Activated B cell treated with CpG ODN at 0.5 μM for 24 hours (primary cell): ENCODE measurements at regions not wholly inside any gene's neighbourhood (a gene's known extent, or its start where the extent isn't known, plus 50 kb on each side); places are given as distances from the start of the nearest gene placed in this dataset.

Experiments used
- ATAC-seq: fragments of 200-7000 bp; cut with Tn5 transposase; one replicate; pipeline ENCODE4 v1.10.0; 2021; ENCODE audit warnings: low read depth, mild to moderate bottlenecking, moderate library complexity
- CTCF ChIA-PET: fragments of 350-600 bp; sonication (Branson Sonifier 250); formaldehyde crosslinking; loops from one replicate; lab custom pipeline; 2021; ENCODE audit warnings: antibody characterized with exemption; lab: Charles Lee
- POLR2A ChIA-PET: fragments of 350-600 bp; sonication (Branson Sonifier 250); formaldehyde crosslinking; loops from one replicate; lab custom pipeline; 2021; ENCODE audit warnings: antibody characterized with exemption; lab: Charles Lee
- DNase-seq: peaks from one replicate; pipeline ENCODE4 v3.0.0; 2022
- H3K27ac Mint-ChIP-seq: one replicate; pipeline ENCODE4 v1.8.0; 2020; ENCODE audit warnings: mixed read lengths
- H3K27me3 Mint-ChIP-seq: one replicate; pipeline ENCODE4 v1.8.0; 2021; ENCODE audit warnings: mixed read lengths
- H3K36me3 Mint-ChIP-seq: one replicate; pipeline ENCODE4 v1.8.0; 2021; ENCODE audit warnings: low read depth, mixed read lengths
- H3K4me1 Mint-ChIP-seq: one replicate; pipeline ENCODE4 v1.8.0; 2021; ENCODE audit warnings: mixed read lengths
- H3K4me3 Mint-ChIP-seq: one replicate; pipeline ENCODE4 v1.8.0; 2020; ENCODE audit warnings: mild to moderate bottlenecking, mixed read lengths
- H3K9me3 Mint-ChIP-seq: one replicate; pipeline ENCODE4 v1.8.0; 2020; ENCODE audit warnings: mixed read lengths
- intact Hi-C: fragments of 100-400 bp; cut with micrococcal nuclease; formaldehyde crosslinking; loops from one replicate; pipeline ENCODE4 v1.15.1; 2024
- TF ChIP-seq, protein P1 (sequence below): fragments of 200-600 bp; IDR thresholded peaks from one replicate; pipeline ENCODE4 v1.8.0; 2022; ENCODE audit warnings: antibody characterized with exemption, mild to moderate bottlenecking

DNA sequence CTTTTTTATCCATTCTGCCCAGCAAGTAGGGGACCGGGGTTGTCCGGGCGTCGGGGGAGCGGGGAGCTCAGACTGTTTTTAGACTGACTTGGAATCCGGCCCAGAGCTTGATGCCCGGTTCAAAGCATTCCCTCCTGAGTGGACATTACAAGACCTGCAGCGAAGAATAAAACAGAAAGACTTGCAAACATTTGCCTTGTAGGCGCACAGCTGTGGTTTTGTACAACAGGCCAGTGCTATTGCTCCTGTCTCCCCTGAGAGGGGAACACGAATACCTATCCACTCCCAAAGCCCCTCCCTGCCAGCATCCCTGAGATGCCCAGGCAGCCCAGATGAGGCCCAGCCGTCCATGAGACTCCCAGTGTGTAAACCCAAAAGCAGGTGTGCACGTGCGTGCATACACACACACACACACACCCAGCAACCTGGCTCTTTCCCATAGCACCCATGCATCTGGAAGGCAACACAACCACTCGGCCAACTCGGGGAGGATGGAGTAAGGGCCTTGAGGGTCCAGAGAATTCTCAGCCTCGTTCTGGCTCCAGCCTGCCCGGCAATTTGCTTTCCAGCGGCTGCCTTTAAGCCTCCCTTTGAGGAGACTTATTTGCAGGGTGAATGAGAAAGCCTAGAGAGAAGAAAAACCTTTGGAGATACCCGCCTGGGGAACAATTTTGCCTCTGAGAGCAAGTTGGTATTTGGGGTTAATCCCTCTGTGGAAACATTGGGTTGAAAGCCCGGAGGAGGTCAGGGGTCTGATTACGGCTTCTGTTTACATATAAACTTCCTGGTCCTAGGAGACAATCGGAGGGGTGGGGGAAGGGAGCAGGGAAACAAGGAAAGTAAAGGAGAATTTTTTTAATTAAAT, 161.0 kb upstream of the HES1 start:
- POLR2A ChIA-PET = interaction anchor here (0.8 kb wide), 1 partner anchor 34 kb away, joined by 3 read pairs; no protein-coding TSS in a partner anchor
- H3K4me3 Mint-ChIP-seq = no peak overlapping the region
- H3K27me3 Mint-ChIP-seq = peaks cover 10% of the 10 kb centered on the region
- intact Hi-C loops = loop anchor here (5.0 to 10.0 kb wide), 3 partner anchors 72 to 310 kb away; no protein-coding TSS in a partner anchor
- CTCF ChIA-PET = interaction anchor here (0.6 kb wide), 1 partner anchor 158 kb away, joined by 3 read pairs; no protein-coding TSS in a partner anchor
- no peaks in the 10 kb centered on the region for H3K9me3 Mint-ChIP-seq
- no peaks in the 10 kb centered on the region for H3K36me3 Mint-ChIP-seq
- H3K27ac Mint-ChIP-seq = no peak overlapping the region
- ATAC-seq = no peak
- no peak for DNase-seq
- TF ChIP-seq, protein P1, sequence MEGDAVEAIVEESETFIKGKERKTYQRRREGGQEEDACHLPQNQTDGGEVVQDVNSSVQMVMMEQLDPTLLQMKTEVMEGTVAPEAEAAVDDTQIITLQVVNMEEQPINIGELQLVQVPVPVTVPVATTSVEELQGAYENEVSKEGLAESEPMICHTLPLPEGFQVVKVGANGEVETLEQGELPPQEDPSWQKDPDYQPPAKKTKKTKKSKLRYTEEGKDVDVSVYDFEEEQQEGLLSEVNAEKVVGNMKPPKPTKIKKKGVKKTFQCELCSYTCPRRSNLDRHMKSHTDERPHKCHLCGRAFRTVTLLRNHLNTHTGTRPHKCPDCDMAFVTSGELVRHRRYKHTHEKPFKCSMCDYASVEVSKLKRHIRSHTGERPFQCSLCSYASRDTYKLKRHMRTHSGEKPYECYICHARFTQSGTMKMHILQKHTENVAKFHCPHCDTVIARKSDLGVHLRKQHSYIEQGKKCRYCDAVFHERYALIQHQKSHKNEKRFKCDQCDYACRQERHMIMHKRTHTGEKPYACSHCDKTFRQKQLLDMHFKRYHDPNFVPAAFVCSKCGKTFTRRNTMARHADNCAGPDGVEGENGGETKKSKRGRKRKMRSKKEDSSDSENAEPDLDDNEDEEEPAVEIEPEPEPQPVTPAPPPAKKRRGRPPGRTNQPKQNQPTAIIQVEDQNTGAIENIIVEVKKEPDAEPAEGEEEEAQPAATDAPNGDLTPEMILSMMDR = no peak
- H3K4me1 Mint-ChIP-seq = peaks cover 27% of the 10 kb centered on the region

DNA sequence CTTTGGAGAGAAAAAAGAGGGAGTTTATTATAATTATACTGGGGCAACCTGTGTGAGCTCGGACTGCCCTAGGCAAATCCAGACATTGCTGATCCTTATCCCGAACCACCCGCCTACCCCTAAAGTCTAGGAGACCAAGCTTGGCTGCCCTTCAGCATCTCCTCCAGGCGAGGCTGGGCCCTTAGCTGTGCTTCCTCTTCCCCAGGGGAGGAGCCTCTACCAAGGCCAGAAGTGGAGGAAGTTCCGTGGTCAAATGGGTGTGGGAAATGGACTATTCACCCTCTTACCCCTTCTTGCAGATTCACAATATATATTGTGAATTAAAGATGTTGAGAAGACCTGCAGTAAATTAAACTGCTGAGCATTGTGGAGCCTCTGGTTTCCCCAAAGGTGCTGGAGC, 158.3 kb upstream of the HES1 start:
- H3K27me3 Mint-ChIP-seq = peaks cover 11% of the 10 kb centered on the region
- no peaks in the 10 kb centered on the region for H3K36me3 Mint-ChIP-seq
- no peak overlapping the region for H3K4me3 Mint-ChIP-seq
- H3K27ac Mint-ChIP-seq = no peak overlapping the region
- intact Hi-C loops = loop anchor here (10.0 kb wide), 2 partner anchors 283 to 313 kb away; no protein-coding TSS in a partner anchor
- TF ChIP-seq, protein P1 = no peak
- no peaks in the 10 kb centered on the region for H3K9me3 Mint-ChIP-seq
- CTCF ChIA-PET = no interaction called here
- POLR2A ChIA-PET = no interaction called here
- DNase-seq = no peak
- H3K4me1 Mint-ChIP-seq = peaks cover under 1% of the 10 kb centered on the region
- ATAC-seq = no peak

DNA sequence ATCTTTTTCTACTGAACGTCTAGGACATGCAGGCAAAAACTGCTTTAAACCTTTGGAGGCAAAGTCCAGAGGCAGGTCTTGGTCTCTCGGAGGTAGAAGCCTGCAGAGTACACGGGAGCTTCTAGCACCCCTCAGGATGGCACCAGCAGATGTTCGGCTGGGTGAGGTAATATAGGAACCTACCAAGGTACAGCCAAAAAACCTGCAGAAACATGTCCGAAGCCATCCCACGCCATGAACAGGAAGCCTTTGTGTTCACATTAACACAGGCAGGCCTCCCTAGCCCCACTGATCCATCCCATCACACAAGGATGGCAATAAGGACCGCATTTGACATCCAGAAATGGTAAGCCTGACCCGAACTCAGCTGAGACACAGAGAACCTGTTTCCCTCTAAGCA, 157.9 kb upstream of the HES1 start:
- no peaks in the 10 kb centered on the region for H3K4me1 Mint-ChIP-seq
- H3K27me3 Mint-ChIP-seq = peaks cover 11% of the 10 kb centered on the region
- no peak overlapping the region for H3K27ac Mint-ChIP-seq
- POLR2A ChIA-PET = no interaction called here
- no peak overlapping the region for H3K4me3 Mint-ChIP-seq
- TF ChIP-seq, protein P1 = no peak
- intact Hi-C loops = loop anchor here (10.0 kb wide), 2 partner anchors 283 to 313 kb away; no protein-coding TSS in a partner anchor
- ATAC-seq (no peak), DNase-seq (no peak)
- H3K9me3 Mint-ChIP-seq = no peaks in the 10 kb centered on the region
- H3K36me3 Mint-ChIP-seq = no peaks in the 10 kb centered on the region
- CTCF ChIA-PET = no interaction called here

DNA sequence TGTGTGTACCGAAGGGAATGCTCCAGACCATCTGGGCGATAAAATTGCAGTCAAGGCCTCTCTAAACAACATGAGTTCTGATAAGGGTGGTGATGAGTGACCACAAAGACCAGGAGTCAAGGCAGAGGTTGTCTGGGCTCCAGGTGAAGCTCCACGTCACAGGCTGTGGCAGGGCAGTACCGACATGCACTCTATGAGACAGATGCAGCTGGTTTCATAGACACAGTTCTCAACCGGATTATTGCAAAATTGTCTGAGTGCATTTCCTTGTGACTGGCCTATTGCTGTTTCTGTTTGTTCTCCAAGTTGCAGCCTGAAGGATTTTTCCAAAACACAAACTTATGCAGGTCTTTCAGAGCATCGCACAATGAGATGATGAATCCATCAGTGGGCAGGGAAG, 157.5 kb upstream of the HES1 start:
- Mint-ChIP-seq H3K36me3 (no peaks in the 10 kb centered on the region), H3K27me3 (peaks cover 11% of the 10 kb centered on the region), H3K27ac (no peak overlapping the region), H3K4me3 (no peak overlapping the region), H3K9me3 (no peaks in the 10 kb centered on the region), H3K4me1 (no peaks in the 10 kb centered on the region)
- POLR2A ChIA-PET = no interaction called here
- ATAC-seq (no peak), DNase-seq (no peak)
- TF ChIP-seq, protein P1 = no peak
- CTCF ChIA-PET = no interaction called here
- intact Hi-C loops = loop anchor here (10.0 kb wide), 2 partner anchors 284 to 314 kb away; no protein-coding TSS in a partner anchor

DNA sequence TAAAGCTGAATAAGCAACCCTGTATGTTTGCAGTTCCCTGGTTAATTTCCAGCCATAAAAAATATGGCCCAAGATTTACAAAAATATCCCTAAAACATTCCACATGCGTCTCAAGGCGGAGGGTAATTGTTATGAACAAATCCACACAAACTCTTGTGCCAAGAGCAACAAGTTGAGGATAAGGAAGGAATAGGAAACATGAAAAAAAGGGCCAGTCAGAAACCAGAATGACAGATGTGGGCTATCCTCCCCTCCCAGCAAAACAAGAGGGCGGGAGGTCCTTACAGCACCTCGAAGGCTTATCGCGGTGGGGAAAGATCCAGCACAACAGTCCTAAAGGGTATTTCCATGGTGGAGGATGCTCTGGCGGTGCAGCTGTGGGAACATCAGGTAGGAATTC, 155.6 kb upstream of the HES1 start:
- H3K27me3 Mint-ChIP-seq = peaks cover 4% of the 10 kb centered on the region
- intact Hi-C loops = no loop called here
- no peak for DNase-seq
- TF ChIP-seq, protein P1 = no peak
- no peaks in the 10 kb centered on the region for H3K4me1 Mint-ChIP-seq
- ChIA-PET CTCF (no interaction called here), POLR2A (interaction anchor here (0.7 kb wide), 1 partner anchor 324 kb away, joined by 3 read pairs; no protein-coding TSS in a partner anchor)
- no peak for ATAC-seq
- H3K36me3 Mint-ChIP-seq = no peaks in the 10 kb centered on the region
- H3K4me3 Mint-ChIP-seq = no peak overlapping the region
- no peaks in the 10 kb centered on the region for H3K9me3 Mint-ChIP-seq
- no peak overlapping the region for H3K27ac Mint-ChIP-seq
